ENCODE measurements at regions not wholly inside any gene's neighbourhood (a gene's known extent, or its start where the extent isn't known, plus 50 kb on each side); places are given as distances from the start of the nearest gene placed in this dataset.

DNA sequence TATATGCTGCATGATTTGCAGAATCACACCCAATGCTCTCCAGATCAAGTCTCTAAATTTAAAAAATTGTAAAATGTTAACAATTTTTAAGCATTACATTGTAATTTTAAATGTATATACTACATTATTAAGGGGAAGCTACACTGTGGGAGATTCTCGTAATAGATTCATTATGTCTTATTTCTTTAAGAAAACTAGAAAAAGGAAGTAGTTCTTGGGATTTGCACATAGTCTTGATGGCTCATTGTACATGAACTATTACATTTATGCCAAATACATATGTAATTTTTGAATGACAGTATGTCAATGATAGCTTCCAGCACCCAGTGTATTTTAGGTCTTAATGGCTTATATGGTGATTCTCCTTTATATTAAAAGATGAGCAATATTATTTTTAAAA is 250.3 kb downstream of the PTPRC start:
- no peak for DNase-seq (ENCODE audit: low read depth, low spot score)
- no peak overlapping the region for H3K4me3 ChIP-seq (ENCODE audit: low read depth, low read length)
- ChIA-PET POLR2A (no interaction called here), CTCF (interaction anchor here (7.0 kb wide), 1 partner anchor 15 kb away, joined by 41 read pairs; no protein-coding TSS in a partner anchor)
- TF ChIP-seq, protein P1, sequence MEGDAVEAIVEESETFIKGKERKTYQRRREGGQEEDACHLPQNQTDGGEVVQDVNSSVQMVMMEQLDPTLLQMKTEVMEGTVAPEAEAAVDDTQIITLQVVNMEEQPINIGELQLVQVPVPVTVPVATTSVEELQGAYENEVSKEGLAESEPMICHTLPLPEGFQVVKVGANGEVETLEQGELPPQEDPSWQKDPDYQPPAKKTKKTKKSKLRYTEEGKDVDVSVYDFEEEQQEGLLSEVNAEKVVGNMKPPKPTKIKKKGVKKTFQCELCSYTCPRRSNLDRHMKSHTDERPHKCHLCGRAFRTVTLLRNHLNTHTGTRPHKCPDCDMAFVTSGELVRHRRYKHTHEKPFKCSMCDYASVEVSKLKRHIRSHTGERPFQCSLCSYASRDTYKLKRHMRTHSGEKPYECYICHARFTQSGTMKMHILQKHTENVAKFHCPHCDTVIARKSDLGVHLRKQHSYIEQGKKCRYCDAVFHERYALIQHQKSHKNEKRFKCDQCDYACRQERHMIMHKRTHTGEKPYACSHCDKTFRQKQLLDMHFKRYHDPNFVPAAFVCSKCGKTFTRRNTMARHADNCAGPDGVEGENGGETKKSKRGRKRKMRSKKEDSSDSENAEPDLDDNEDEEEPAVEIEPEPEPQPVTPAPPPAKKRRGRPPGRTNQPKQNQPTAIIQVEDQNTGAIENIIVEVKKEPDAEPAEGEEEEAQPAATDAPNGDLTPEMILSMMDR (IDR thresholded peaks at IDR 0.05; ENCODE audit: insufficient read depth, low read length, missing control alignments): no peak

DNA sequence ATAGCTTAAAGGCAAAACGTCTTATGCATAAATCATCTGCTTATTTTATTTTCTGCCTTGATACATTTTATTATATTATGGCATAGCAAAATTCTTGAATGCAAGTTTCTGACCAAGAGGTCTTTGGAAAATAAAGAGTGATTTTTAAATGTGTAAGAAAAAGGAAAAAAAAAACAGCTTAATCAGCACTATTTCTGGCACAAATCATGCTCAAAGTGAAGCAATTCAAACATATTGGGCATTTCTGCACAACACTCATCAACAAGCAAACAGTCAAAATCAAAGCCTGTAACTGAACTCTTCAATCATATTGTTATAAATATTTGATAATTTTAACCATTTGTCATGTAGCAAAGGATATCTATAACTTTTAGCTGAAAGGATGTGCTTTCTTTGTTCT is 250.9 kb downstream of the PTPRC start:
- no peak for DNase-seq (ENCODE audit: low read depth, low spot score)
- H3K4me3 ChIP-seq (ENCODE audit: low read depth, low read length): no peak overlapping the region
- ChIA-PET CTCF (interaction anchor here (7.0 kb wide), 1 partner anchor 15 kb away, joined by 41 read pairs; no protein-coding TSS in a partner anchor), POLR2A (no interaction called here)
- TF ChIP-seq, protein P1 (IDR thresholded peaks at IDR 0.05; ENCODE audit: insufficient read depth, low read length, missing control alignments): no peak

DNA sequence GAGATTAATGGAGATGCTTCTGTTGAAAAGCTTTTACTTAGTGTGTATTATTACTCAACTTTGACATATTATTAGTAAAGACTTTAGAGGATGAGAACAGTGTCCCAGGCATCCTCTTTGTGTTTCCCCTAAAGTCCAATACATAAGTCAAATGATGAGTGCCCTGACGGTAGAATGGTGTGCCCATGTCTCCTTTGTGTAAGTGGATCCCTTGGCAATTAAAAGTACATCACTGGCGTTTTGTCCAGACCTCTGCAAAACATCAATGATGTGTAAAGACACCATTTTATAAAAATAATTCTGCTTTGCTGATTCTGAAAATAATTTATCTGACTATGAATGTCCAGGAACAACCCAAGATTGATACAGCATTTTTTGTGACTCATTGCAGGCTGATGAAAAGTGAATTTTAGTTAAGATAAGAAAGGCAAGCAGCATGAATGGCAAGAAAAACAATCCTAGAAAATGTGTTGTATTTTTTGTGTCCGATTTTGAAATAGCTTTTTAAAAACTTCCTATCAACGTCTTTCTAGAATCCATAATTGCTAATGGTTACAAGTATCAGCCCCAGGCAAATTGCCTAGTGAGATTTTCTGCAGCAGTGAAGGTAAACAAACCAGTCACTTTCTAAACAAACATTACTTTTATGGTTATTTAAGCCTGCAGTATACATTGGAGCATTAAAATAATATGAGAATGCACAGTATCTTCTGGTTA is 251.5 kb downstream of the PTPRC start:
- CTCF ChIA-PET: interaction anchor here (7.0 kb wide), 1 partner anchor 14 kb away, joined by 41 read pairs; no protein-coding TSS in a partner anchor
- POLR2A ChIA-PET: no interaction called here

DNA sequence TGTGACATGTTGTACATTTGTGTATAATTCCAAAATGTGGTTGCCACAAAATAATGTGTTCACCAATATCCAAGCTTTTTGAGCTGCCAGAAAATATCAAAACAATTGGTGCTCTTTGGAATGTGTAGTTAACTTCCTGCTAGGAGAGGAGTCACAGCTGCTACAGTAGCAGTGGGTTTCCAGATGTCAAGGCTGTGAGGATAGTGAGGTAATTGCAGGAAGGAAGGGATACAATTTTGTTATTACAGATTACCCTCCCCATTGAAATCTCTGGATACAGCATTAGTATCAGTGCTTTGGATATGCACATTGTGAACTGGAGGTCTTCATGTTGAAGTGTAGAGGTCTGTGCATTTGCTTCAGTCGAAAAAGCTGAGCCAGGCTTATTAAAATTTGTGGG is 253.2 kb downstream of the PTPRC start:
- POLR2A ChIA-PET: no interaction called here
- CTCF ChIA-PET: interaction anchor here (0.6 to 7.0 kb wide), 3 partner anchors 12 to 225 kb away, joined by 3 to 41 read pairs (median 5); no protein-coding TSS in a partner anchor
- TF ChIP-seq, protein P1 (IDR thresholded peaks at IDR 0.05; ENCODE audit: insufficient read depth, low read length, missing control alignments): no peak
- no peak for DNase-seq (ENCODE audit: low read depth, low spot score)
- no peak overlapping the region for H3K4me3 ChIP-seq (ENCODE audit: low read depth, low read length)

More for the DNA sequence above, 251.5 kb downstream of the PTPRC start:
- DNase-seq (ENCODE audit: low read depth, low spot score): no peak
- no peak overlapping the region for H3K4me3 ChIP-seq (ENCODE audit: low read depth, low read length)
- TF ChIP-seq, protein P1 (IDR thresholded peaks at IDR 0.05; ENCODE audit: insufficient read depth, low read length, missing control alignments): no peak

DNA sequence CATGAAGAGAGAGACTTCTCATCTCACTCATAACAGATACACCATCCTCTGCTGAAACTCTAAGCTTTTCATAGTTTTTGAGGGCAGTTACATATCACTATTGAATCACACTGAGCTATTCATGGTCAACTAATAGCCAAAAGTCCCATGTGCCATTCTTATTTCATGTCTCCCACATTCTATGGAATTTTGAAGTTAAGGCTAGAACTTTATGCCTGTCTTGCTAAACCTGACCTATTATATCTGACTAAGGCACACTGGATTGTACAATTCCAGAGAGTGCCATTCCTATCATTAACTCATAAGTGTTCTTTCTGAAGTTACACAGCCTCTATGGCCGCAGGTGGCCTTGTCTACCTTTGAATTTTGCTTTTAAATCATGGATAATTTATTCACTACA is 254.3 kb downstream of the PTPRC start:
- TF ChIP-seq, protein P1 (IDR thresholded peaks at IDR 0.05; ENCODE audit: insufficient read depth, low read length, missing control alignments): no peak
- H3K4me3 ChIP-seq (ENCODE audit: low read depth, low read length): no peak overlapping the region
- ChIA-PET POLR2A (interaction anchor here (1.1 kb wide), 1 partner anchor 10 kb away, joined by 3 read pairs; no protein-coding TSS in a partner anchor), CTCF (interaction anchor here (0.9 to 7.0 kb wide), 3 partner anchors 10 to 220 kb away, joined by 3 to 41 read pairs (median 5); no protein-coding TSS in a partner anchor)
- DNase-seq (ENCODE audit: low read depth, low spot score): no peak

DNA sequence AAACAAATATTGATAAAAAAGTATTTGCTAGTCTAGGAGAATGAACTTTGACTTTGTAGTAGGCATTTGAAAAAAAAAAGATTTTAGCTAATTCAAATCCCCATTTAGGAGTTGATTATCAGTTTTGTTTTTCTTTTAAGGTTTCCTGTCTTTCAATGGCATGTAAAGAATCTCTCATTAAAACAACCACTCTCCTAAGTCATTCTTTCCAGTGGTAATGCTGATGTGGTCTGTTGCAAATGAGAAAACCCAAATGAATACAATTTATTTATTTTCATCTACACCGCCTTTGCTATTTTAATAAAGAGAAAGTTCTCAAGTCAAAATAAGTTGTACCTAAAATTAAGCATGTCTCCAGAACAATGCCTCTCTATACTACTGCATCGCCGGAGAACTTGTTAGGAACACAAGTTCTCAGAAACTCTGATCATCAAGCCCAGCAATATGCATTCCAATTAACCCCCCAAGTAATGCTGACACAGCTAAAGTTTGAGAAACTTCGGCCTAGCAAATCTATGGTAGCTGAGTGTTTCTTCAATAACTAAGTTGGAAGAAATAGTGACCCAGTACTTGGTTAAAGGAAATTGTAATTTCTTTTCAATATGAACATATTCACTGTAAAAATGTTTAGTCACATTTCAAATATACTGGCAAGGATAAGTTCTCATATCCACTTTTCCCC is 255.1 kb downstream of the PTPRC start:
- CTCF ChIA-PET: interaction anchor here (0.8 to 7.0 kb wide), 3 partner anchors 10 to 658 kb away, joined by 3 to 41 read pairs (median 3); no protein-coding TSS in a partner anchor
- TF ChIP-seq, protein P1 (IDR thresholded peaks at IDR 0.05; ENCODE audit: insufficient read depth, low read length, missing control alignments): no peak
- no peak overlapping the region for H3K4me3 ChIP-seq (ENCODE audit: low read depth, low read length)
- no peak for DNase-seq (ENCODE audit: low read depth, low spot score)
- POLR2A ChIA-PET: interaction anchor here (1.1 kb wide), 1 partner anchor 9 kb away, joined by 3 read pairs; no protein-coding TSS in a partner anchor

All from AG04449 (cell line).